ENCODE measurements at regions not wholly inside any gene's neighbourhood (a gene's known extent, or its start where the extent isn't known, plus 50 kb on each side); places are given as distances from the start of the nearest gene placed in this dataset.

- no peak for DNase-seq (ENCODE audit: extremely low read depth, low read depth)
- TF ChIP-seq CTCF (IDR thresholded peaks at IDR 0.05; ENCODE audit: low read depth, low read length, missing control alignments) = no peak
- no peak overlapping the region for H3K4me3 ChIP-seq (replicated peaks; ENCODE audit: low read depth, low read length)
Observed at GRCh38 chr15:38826880-38827279, 262.3 kb upstream of the RASGRP1 start.

GRCh38 chr15:38828031-38828532 is 263.5 kb upstream of the RASGRP1 start:
- no peak overlapping the region for H3K4me3 ChIP-seq (replicated peaks; ENCODE audit: low read depth, low read length)
- no peak for TF ChIP-seq CTCF (IDR thresholded peaks at IDR 0.05; ENCODE audit: low read depth, low read length, missing control alignments)
- DNase-seq (ENCODE audit: extremely low read depth, low read depth) = no peak

- no peak for TF ChIP-seq CTCF (IDR thresholded peaks at IDR 0.05; ENCODE audit: low read depth, low read length, missing control alignments)
- DNase-seq (ENCODE audit: extremely low read depth, low read depth) = no peak
- H3K4me3 ChIP-seq (replicated peaks; ENCODE audit: low read depth, low read length) = no peak overlapping the region
Observed at GRCh38 chr15:38829086-38829485, 264.5 kb upstream of the RASGRP1 start.

- no peak overlapping the region for H3K4me3 ChIP-seq (replicated peaks; ENCODE audit: low read depth, low read length)
- no peak for DNase-seq (ENCODE audit: extremely low read depth, low read depth)
- no peak for TF ChIP-seq CTCF (IDR thresholded peaks at IDR 0.05; ENCODE audit: low read depth, low read length, missing control alignments)
Observed at GRCh38 chr15:38842226-38842625, 277.6 kb upstream of the RASGRP1 start.

- DNase-seq (ENCODE audit: extremely low read depth, low read depth) = no peak
- no peak for TF ChIP-seq CTCF (IDR thresholded peaks at IDR 0.05; ENCODE audit: low read depth, low read length, missing control alignments)
Observed at GRCh38 chr15:38843051-38843501, 278.5 kb upstream of the RASGRP1 start.

GRCh38 chr15:38843736-38844590 is 279.3 kb upstream of the RASGRP1 start:
- peak; percentile 81 for DNase-seq (ENCODE audit: extremely low read depth, low read depth)
- H3K4me3 ChIP-seq (replicated peaks; ENCODE audit: low read depth, low read length) = no peak overlapping the region
- TF ChIP-seq CTCF (IDR thresholded peaks at IDR 0.05; ENCODE audit: low read depth, low read length, missing control alignments) = no peak

More at GRCh38 chr15:38843051-38843501, 278.5 kb upstream of the RASGRP1 start:
- no peak overlapping the region for H3K4me3 ChIP-seq (replicated peaks; ENCODE audit: low read depth, low read length)

All from HFF-Myc (cell line).